HG02759 (cell line): ENCODE measurements at regions not wholly inside any gene's neighbourhood (a gene's known extent, or its start where the extent isn't known, plus 50 kb on each side); places are given as distances from the start of the nearest gene placed in this dataset.
"Not testable (repeated sequence)": the region's sequence is repeated elsewhere in the genome, so short reads cannot be mapped to it uniquely, and the experiment has no call there.

Experiments
- ATAC-seq: cut with Tn5 transposase; IDR thresholded peaks from one replicate; pipeline ENCODE4 v1.9.1; 2021; ENCODE audit warnings: mild to moderate bottlenecking, moderate library complexity; ENCODE audit not compliant: unreplicated experiment

- no peak for ATAC-seq
These were observed 262.4 kb upstream of the PDE3A start for GRCh38 chr12:20105943-20106342.

- ATAC-seq: no peak
These were observed 258.7 kb upstream of the PDE3A start for GRCh38 chr12:20109676-20110075.

- ATAC-seq: not testable (repeated sequence)
These were observed 253.0 kb upstream of the PDE3A start for GRCh38 chr12:20115371-20115770.

- ATAC-seq: no peak
These were observed 248.5 kb upstream of the PDE3A start for GRCh38 chr12:20119596-20120402.

GRCh38 chr12:20120403-20120725 is 248.0 kb upstream of the PDE3A start:
- no peak for ATAC-seq

- no peak for ATAC-seq
These were observed 246.1 kb upstream of the PDE3A start for GRCh38 chr12:20122274-20122673.

- ATAC-seq: no peak
These were observed 244.9 kb upstream of the PDE3A start for GRCh38 chr12:20123465-20123864.

GRCh38 chr12:20125276-20125798 is 243.0 kb upstream of the PDE3A start:
- no peak for ATAC-seq

- no peak for ATAC-seq
These were observed 241.7 kb upstream of the PDE3A start for GRCh38 chr12:20126601-20127000.

GRCh38 chr12:20127413-20127812 is 240.9 kb upstream of the PDE3A start:
- ATAC-seq: no peak

- ATAC-seq: no peak
These were observed 239.4 kb upstream of the PDE3A start for GRCh38 chr12:20128928-20129327.

GRCh38 chr12:20132818-20133217 is 235.5 kb upstream of the PDE3A start:
- no peak for ATAC-seq

- ATAC-seq: no peak
These were observed 233.7 kb upstream of the PDE3A start for GRCh38 chr12:20134652-20135051.

GRCh38 chr12:20140751-20141150 is 227.6 kb upstream of the PDE3A start:
- no peak for ATAC-seq

GRCh38 chr12:20142316-20142715 is 226.0 kb upstream of the PDE3A start:
- no peak for ATAC-seq

- no peak for ATAC-seq
These were observed 225.4 kb upstream of the PDE3A start for GRCh38 chr12:20142956-20143355.

GRCh38 chr12:20144341-20144740 is 224.0 kb upstream of the PDE3A start:
- no peak for ATAC-seq

GRCh38 chr12:20148241-20148640 is 220.1 kb upstream of the PDE3A start:
- no peak for ATAC-seq

GRCh38 chr12:20150835-20151422 is 217.4 kb upstream of the PDE3A start:
- ATAC-seq: no peak

- no peak for ATAC-seq
These were observed 214.3 kb upstream of the PDE3A start for GRCh38 chr12:20154052-20154451.

- no peak for ATAC-seq
These were observed 213.0 kb upstream of the PDE3A start for GRCh38 chr12:20155374-20155773.

- ATAC-seq: not testable (repeated sequence)
These were observed 207.4 kb upstream of the PDE3A start for GRCh38 chr12:20160899-20161298.
